RPMI7951 (cell line): ENCODE measurements at regions not wholly inside any gene's neighbourhood (a gene's known extent, or its start where the extent isn't known, plus 50 kb on each side); places are given as distances from the start of the nearest gene placed in this dataset.
A peak's percentile ranks its signal among the peaks of the same experiment; 100 is the strongest.

ENCODE experiments used
- DNase-seq: peaks from one replicate; pipeline ENCODE4 v3.0.0-alpha.2; 2012; ENCODE audit warnings: low read depth

DNA sequence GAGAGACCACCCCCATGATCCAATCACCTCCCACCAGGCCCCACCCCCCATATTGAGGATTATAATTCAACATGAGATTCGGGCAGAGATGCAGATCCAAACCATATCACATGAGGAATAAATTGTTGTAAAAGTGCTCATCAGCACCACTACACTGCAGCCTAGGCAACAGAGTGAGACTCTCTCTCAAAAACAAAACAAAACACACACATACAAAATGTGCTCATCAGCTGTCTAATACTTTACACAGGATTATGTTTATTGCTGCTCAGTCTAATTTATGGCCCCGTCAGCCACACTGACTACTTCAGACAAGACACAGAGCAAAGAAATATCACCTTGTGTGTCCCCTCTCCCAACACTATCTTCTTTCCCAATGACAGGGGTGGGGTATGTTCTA lies 72.9 kb upstream of the PPM1J start:
- no peak for DNase-seq

DNA sequence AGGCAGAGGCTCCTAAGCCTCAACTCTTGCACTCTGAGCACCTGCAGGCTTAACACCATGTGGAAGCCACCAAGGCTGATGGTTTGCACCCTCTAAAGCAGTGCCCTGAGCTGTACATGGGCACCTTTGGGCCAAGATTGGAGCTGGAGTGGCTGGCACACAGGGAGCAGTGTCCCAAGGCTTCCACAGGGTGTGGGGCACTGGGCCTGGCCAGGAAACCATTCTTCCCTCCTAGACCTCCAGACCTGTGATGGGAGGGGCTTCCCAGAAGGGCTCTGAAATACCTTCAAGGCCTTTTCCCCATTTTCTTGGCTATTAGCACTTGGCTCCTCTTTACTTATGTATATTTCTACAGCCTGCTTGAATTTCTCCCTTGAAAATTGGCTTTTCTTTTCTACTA lies 67.9 kb upstream of the PPM1J start:
- no peak for DNase-seq

DNA sequence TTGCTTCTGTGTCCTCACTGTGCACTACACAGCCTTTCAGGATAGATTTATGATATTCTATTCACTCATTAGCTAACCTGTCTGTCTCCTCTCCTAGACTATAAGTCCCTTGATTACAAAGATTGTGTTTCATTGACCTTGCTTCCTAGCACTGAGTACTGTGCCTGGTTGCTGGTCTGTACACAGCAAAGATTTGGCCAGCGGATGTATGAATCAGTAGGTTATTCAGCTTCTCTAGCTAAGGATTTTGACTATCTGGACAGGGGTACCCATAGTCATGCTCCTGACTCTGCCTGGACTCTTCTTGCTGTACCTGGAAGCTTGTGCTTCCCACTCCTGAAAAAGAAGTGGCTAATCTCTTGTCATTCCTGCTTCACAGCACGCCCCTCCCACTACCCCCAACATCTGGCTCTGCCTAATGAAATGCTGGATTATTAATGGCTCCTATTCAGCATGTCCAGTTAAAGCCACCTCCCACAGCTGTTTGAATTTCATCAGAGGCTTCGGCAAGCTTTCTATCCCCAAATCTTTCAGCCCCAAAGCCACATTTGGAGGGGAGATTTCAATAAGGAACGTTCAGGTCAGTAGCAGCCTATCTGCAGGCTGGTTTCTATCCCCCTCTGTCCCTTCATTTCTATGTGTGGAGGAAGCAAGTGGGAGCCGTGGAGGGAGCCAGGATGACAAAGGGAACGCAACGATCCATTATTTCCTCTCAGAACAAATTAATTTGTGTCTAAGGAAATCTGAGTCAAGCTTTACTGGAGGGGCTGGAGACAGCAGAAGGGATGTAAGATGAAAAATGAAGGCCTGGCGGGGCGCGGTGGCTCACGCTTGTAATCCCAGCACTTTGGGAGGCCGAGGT lies 64.8 kb upstream of the PPM1J start:
- DNase-seq, result no peak

DNA sequence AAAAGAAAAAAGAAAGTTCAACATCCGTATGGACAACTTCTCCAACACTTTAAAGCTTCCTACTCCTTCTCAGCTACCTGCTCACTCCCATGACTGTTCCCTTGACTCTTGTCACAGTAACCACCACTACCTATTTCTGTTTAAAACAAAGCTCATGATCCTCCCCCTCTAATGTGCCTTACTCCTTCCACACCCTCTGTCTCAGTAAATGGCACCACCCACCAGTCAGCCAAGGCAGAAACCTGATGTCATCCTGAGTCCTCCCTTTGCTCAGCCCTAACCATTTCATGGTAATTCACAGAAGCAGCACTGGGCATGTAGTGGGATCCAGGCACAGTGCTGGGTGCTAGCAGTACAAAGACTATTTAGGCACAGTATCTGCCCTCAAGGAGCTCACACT lies 63.0 kb upstream of the PPM1J start:
- DNase-seq, result no peak

DNA sequence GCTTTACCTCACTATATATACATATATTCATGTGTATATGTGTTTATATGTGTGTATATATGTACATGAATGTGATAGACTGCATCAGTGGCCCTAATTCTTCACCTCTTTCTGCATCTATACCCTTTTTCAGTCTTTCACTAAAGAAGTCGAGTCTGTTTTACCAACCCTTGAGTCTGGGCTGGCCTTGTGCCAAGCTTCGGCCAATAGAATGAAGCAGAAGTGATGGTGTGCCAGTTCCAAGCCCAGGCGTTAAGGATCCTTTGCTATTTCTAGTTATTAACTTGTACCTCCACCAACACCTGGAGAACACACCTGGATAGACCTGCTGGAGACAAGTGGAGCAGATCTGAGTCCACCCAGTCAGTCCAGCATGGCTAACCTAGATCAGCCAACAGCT lies 61.6 kb upstream of the PPM1J start:
- no peak for DNase-seq

DNA sequence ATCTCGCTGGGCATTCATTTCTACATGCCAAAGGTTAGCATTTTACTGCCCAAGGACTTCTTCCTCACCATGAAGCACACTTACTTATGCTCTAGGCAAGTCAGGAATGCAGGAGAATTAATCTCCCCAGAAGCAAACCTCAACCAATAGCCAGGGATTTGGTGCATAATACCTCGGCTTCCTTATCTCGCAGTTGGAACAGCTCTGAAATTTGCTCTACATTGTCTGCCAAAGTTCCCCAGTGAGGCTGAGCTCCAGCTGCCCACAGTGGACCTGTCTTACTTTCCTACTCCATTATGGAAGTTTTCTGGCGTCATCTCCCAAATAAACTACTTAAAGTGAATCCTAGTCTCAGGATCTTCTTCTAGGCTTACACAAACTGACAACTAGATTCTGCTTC lies 57.6 kb upstream of the PPM1J start:
- DNase-seq, result no peak

DNA sequence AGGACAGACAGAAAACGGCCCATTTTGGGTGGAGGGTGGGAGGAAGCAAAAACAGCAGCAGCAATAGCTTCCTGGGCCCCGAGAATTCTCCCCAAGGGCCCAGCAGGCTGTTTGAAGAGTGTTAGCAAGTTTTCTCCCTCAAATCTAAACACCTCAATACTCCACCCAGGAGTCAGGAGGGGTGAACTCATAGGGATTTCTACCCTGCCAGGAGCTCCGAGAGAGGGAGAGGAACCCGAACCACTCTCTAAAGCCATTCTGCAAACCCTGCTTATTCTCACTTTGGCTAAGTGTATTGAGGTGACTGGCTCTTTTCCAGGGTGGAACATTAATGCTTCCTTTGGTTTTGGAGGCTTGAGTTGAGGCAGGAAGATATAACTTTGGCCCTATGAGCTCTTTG lies 55.6 kb upstream of the PPM1J start:
- DNase-seq, result no peak

DNA sequence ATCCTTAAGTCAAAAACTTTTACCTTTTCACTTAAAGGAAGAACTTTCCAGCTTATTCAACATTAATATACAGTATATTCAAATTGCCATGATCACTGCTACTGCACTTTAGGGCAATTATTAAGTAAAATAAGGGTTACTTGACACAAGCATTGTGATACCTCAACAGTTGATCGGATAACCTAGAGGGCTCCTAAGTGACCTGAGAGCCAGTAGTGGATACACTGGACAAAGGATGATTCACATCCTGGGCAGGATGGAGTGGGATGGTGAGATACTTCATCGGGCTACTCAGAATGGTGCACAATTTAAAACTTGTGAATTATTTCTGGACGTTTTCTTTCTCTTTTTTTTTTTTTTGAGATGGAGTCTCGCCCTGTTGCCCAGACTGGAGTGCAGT lies 54.5 kb upstream of the PPM1J start:
- peak; percentile 19 for DNase-seq

DNA sequence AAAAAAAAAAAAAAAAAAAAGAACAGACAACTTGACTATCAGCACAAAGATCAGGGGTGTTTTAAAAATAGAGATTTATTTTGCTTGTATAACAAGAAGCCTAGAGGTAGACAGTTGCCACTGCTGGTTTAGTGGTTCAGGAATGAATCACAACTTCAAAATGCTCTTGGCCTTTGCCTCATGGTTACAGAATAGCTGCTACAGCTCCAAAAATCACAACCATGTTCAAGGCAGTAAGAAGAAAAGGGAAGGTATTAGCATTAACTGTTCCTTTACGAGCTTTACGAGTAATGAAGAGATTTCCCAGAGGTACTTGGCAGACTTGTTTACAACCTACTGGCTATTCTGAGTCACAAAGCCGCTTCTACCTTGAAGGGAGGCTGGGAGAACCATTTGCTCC lies 52.5 kb upstream of the PPM1J start:
- no peak for DNase-seq
